ENCODE measurements at regions not wholly inside any gene's neighbourhood (a gene's known extent, or its start where the extent isn't known, plus 50 kb on each side); places are given as distances from the start of the nearest gene placed in this dataset.

DNA sequence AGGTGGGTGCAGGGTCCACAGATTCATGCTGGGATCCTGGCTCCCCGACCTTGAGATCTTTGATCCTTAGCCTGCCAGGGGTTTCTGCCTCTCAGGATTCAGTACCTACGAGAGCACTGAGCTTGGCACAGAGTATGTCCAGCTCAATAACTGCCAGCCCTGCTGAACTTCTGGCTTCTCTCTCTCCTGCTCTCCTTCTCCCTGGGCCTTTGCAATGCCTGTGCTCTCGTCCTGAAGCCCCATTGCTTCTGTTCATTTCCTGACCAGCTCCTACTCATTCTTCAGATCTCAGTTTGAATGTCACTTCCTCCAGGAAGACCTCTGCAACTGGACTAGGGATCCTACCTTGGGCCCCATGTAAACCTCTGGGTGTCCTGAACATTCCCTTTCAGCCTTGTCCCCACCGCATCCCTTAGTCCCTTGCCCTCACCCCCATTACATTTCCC, 113.8 kb upstream of the HAAO start (continued):
- TF ChIP-seq CTCF (IDR thresholded peaks at IDR 0.05 in 2 of 3, conservative IDR thresholded peaks at IDR 0.05 in 1 of 3; ENCODE audit: borderline replicate concordance in 1 of 3, insufficient read depth in 1 of 3, low read depth in 2 of 3, low read length in 2 of 3) = no peak
- TF ChIP-seq POLR2A (IDR thresholded peaks at IDR 0.05; ENCODE audit: borderline replicate concordance, extremely low read depth, insufficient read depth, insufficient read length) = no peak
- TF ChIP-seq EZH2phosphoT487 (IDR thresholded peaks at IDR 0.05; ENCODE audit: borderline replicate concordance) = no peak
- no peak for TF ChIP-seq JUND (IDR thresholded peaks at IDR 0.05)

- ATAC-seq (no peak), DNase-seq (ENCODE audit: low read depth, low spot score) (no peak)
- Histone ChIP-seq H3K4me2 (ENCODE audit: low read length) (no peak overlapping the region), H3K36me3 (ENCODE audit: control insufficient read depth in 1 of 2, insufficient read depth in 2 of 2, low read length in 2 of 2) (no peaks in the 10 kb centered on the region), H3K9ac (ENCODE audit: low read length) (no peak overlapping the region), H4K20me1 (ENCODE audit: insufficient read depth) (no peaks in the 10 kb centered on the region), H3K27me3 (ENCODE audit: insufficient read depth, low read length) (no peaks in the 10 kb centered on the region), H3K79me2 (ENCODE audit: insufficient read depth, low read length) (no peaks in the 10 kb centered on the region), H2AFZ (ENCODE audit: low read depth, low read length, poor library complexity, severe bottlenecking) (no peak overlapping the region), H3K4me3 (replicated peaks in 1 of 2; ENCODE audit: low read depth in 1 of 2, low read length in 2 of 2) (no peak overlapping the region), H3K9me2 (ENCODE audit: insufficient read depth) (no peaks in the 10 kb centered on the region), H3K4me1 (ENCODE audit: control insufficient read depth in 1 of 2, insufficient read depth in 2 of 2, low read length in 2 of 2) (peaks cover 5 to 13% of the 10 kb centered on the region in 2 experiments; a peak in 3 of 4 replicates), H3K27ac (ENCODE audit: low read depth, low read length) (no peak overlapping the region), H3K9me3 (ENCODE audit: control insufficient read depth in 1 of 2, insufficient read depth in 1 of 2, low read depth in 1 of 2, low read length in 2 of 2) (no peaks in the 10 kb centered on the region)
- RAD21 ChIA-PET (ENCODE audit: low non-redundant PET in 1 of 2, low total read pairs in 2 of 2, uncharacterized antibody in 2 of 2, unreplicated experiment in 2 of 2) = no interaction called here
- intact Hi-C loops (cut with micrococcal nuclease) = no loop called here
- CTCF ChIA-PET = no interaction called here
- BruUV-seq (replicated peaks) = no TSS peak
- TF ChIP-seq SP1 (IDR thresholded peaks at IDR 0.05; ENCODE audit: low read depth) (no peak), CTCF (IDR thresholded peaks at IDR 0.05 in 2 of 3, conservative IDR thresholded peaks at IDR 0.05 in 1 of 3; ENCODE audit: borderline replicate concordance in 1 of 3, insufficient read depth in 1 of 3, low read depth in 2 of 3, low read length in 2 of 3) (0 out of 6 replicates have a peak, but pooled peaks of 1 of the 3 experiments have one; percentile 4), EZH2 (IDR thresholded peaks at IDR 0.05) (no peak), CBX3 (IDR thresholded peaks at IDR 0.05; ENCODE audit: low read depth) (no peak), SIN3A (IDR thresholded peaks at IDR 0.05; ENCODE audit: low read depth) (no peak), ZNF274 (IDR thresholded peaks at IDR 0.05; ENCODE audit: low read depth, low read length) (no peak), EGR1 (IDR thresholded peaks at IDR 0.05; ENCODE audit: low read depth) (no peak)
- POLR2A ChIA-PET = no interaction called here
Observed at GRCh38 chr2:42905341-42906110, 113.1 kb upstream of the HAAO start.
